ENCODE measurements at regions not wholly inside any gene's neighbourhood (a gene's known extent, or its start where the extent isn't known, plus 50 kb on each side); places are given as distances from the start of the nearest gene placed in this dataset.

DNA sequence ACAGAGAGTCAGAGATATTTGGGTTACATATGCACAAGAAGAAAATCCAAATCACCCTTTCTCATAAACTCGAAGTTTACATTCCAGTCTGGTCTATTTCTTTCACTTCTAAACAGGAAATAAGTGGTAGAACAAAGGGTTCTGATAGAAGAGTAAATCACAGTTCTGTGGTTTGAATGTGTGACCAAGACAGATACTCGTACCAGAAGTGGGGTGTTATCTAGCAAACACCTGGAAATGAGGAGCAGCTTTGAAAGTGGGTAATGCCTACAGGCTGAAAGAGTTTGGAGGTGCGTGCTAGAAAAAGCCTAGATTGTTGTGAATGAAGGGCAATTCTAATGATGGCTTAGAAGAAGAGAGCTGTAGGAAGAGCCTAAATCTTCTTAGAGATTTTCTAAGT, 74.7 kb downstream of the FH start:
- 60% methylated on average over 1 of the region's 3 CpGs; no CpG with 5 or more reads in 1 of the 2 experiments for WGBS, 2 experiments (ENCODE audit: extremely low coverage in 2 of 2, insufficient read length in 1 of 2)
- H2BK120ac ChIP-seq (ENCODE audit: low read depth, low read length), result no peak overlapping the region
- DNase-seq, result no peak

More for the DNA sequence above, 74.7 kb downstream of the FH start:
- no peak overlapping the region for H2BK15ac ChIP-seq (ENCODE audit: low read depth, low read length)
- POLR2A ChIA-PET (ENCODE audit: unreplicated experiment), result no interaction called here
- no peak for TF ChIP-seq MXI1 (IDR thresholded peaks at IDR 0.05; ENCODE audit: borderline replicate concordance, low read depth, low read length)
- no peak for TF ChIP-seq RAD21 (IDR thresholded peaks at IDR 0.05; ENCODE audit: low read length)
- TF ChIP-seq SMC3 (IDR thresholded peaks at IDR 0.05; ENCODE audit: low read depth, low read length), result no peak
- TF ChIP-seq NFE2L2 (IDR thresholded peaks at IDR 0.05; ENCODE audit: low read depth, low read length), result no peak
- no peak for TF ChIP-seq MAZ (IDR thresholded peaks at IDR 0.05; ENCODE audit: borderline replicate concordance, low read depth, low read length)
- no peak for TF ChIP-seq RFX5 (IDR thresholded peaks at IDR 0.05; ENCODE audit: low read depth, low read length)
- TF ChIP-seq, protein P1, sequence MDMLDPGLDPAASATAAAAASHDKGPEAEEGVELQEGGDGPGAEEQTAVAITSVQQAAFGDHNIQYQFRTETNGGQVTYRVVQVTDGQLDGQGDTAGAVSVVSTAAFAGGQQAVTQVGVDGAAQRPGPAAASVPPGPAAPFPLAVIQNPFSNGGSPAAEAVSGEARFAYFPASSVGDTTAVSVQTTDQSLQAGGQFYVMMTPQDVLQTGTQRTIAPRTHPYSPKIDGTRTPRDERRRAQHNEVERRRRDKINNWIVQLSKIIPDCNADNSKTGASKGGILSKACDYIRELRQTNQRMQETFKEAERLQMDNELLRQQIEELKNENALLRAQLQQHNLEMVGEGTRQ (IDR thresholded peaks at IDR 0.05; ENCODE audit: low read depth, low read length), result no peak
- H4K20me1 ChIP-seq (ENCODE audit: insufficient read depth, low read length), result no peaks in the 10 kb centered on the region
- no peak overlapping the region for H4K91ac ChIP-seq (ENCODE audit: insufficient read depth, low read depth, low read length)
- H3K9me1 ChIP-seq (ENCODE audit: insufficient read depth, low read length), result no peaks in the 10 kb centered on the region
- H3K4me2 ChIP-seq (ENCODE audit: low read depth, low read length), result no peak overlapping the region
- H3K4me3 ChIP-seq (ENCODE audit: insufficient read depth, low read depth, low read length), result no peak overlapping the region
- no peaks in the 10 kb centered on the region; the same call in 1 of the 2 replicates for H3K27me3 ChIP-seq (ENCODE audit: control insufficient read depth, insufficient read depth, low read length)
- H3K4ac ChIP-seq (ENCODE audit: low read depth, low read length), result no peak overlapping the region
- no peak overlapping the region for H3K9ac ChIP-seq (ENCODE audit: low read depth, low read length)
- H3K23ac ChIP-seq (ENCODE audit: low read depth, low read length), result no peak overlapping the region
- BruUV-seq (replicated peaks), result no TSS peak
- peaks cover 2% of the 10 kb centered on the region; the same call in 1 of the 2 replicates for H3K9me3 ChIP-seq (ENCODE audit: control insufficient read depth, insufficient read depth, low read length)
- H2AFZ ChIP-seq (replicated peaks; ENCODE audit: low read length, poor library complexity), result no peak overlapping the region
- no peak overlapping the region for H4K5ac ChIP-seq (ENCODE audit: low read depth, low read length)
- no peak overlapping the region for H3K18ac ChIP-seq (ENCODE audit: low read depth, low read length)
- H2AK9ac ChIP-seq (replicated peaks; ENCODE audit: low read depth, low read length, poor library complexity), result no peak overlapping the region
- H2AK5ac ChIP-seq (ENCODE audit: low read depth, low read length), result no peak overlapping the region
- no peak overlapping the region for H3K14ac ChIP-seq (replicated peaks; ENCODE audit: low read depth, low read length)
- H4K8ac ChIP-seq (ENCODE audit: low read depth in 2 of 2, low read length in 2 of 2), result no peak overlapping the region
- H3K56ac ChIP-seq (ENCODE audit: extremely low read depth, insufficient read depth, low read length), result no peak overlapping the region
- no peak overlapping the region for H3K27ac ChIP-seq (ENCODE audit: insufficient read depth, low read length)
- no peaks in the 10 kb centered on the region for H3K36me3 ChIP-seq (ENCODE audit: control insufficient read depth, insufficient read depth, low read length)
- CTCF ChIA-PET, result interaction anchor here (0.6 kb wide), 1 partner anchor 713 kb away, joined by 3 read pairs; no protein-coding TSS in a partner anchor
- in situ Hi-C loops (cut with MboI; ENCODE audit: low sequenced_read_pairs) (no loop called here), intact Hi-C loops (cut with micrococcal nuclease) (no loop called here), dilution Hi-C loops (cut with HindIII; ENCODE audit: low sequenced_read_pairs, unreplicated experiment) (no loop called here)
- no peaks in the 10 kb centered on the region for H3K79me1 ChIP-seq (ENCODE audit: low read depth in 1 of 2, low read length in 2 of 2)
- no peak overlapping the region for H2BK5ac ChIP-seq (ENCODE audit: low read depth, low read length, poor library complexity, severe bottlenecking)
- no peak overlapping the region for H2BK20ac ChIP-seq (ENCODE audit: low read depth, low read length)
- ATAC-seq (ENCODE audit: low read depth), result no peak
- no peaks in the 10 kb centered on the region for H3K4me1 ChIP-seq (ENCODE audit: control insufficient read depth, insufficient read depth, low read length)
